ENCODE measurements at regions not wholly inside any gene's neighbourhood (a gene's known extent, or its start where the extent isn't known, plus 50 kb on each side); places are given as distances from the start of the nearest gene placed in this dataset.

DNA sequence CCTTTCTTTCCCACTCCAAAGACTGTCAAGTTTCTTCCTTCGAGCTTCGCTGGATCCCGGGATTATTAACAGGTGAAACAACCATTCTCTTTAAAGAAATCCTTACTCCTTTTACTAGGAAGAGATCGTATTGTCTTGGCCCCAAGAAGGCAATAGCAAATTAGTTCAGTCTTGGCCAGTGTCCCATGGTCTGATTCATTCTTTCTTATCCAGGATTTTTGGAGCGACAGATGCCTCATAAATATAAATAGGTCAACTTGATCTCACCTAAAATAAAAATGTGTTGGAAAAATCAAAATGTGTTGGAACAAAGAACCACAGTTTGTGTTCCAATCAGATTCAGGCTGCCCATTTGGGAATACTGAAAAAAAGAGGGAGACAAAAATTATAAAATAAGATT lies 140.1 kb upstream of the TMEM108 start:
- DNase-seq, result no peak

DNA sequence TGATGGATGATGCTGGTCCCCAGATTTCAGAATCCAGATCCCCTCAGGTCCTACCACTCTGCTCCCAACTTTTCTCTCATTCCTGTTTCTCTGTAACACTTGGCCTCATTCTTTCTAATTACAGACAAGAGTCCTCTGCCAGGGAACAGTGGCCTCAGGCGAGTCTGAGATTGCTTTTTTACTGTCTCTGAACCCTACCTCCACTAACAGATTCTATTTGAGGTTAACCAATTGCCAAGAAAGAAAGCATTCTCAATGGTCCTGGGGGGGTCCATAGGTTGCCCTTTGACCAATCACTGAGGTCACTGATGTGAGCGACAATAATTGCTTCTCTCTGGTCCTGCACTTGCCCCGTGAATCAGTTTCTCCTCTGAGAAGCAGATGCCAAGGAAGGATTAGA lies 145.2 kb upstream of the TMEM108 start:
- DNase-seq, result no peak

DNA sequence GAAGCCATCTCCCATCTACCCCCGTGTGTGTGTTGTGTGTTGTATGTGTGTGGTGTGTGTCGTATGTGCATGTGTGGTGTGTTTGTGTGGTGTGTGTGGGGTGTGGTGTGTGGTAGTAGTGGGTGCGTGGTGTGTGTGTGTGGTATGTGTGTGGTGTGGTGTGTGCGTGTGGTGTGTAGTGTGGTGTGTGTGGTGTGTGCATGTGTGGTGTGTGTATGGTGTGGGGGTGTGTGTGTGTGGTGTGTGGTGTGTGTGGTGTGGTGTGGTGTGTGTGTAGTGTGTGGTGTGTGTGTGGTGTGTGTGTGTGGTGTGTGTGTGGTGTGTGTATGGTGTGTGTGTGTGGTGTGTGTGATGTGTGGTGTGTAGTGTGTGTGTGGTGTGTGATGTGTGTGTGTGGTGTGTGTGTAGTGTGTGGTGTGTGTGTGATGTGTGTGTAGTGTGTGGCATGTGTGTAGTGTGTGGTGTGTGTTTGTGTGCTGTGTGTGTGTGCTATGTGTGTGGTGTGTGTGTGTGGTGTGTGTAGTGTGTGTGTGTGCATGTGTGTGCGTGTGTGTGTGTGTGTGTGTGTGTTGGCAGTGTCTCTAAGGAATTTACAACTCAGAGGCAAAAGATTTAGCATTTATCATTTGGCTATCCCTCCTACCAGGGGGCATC lies 156.3 kb upstream of the TMEM108 start:
- no peak for DNase-seq

DNA sequence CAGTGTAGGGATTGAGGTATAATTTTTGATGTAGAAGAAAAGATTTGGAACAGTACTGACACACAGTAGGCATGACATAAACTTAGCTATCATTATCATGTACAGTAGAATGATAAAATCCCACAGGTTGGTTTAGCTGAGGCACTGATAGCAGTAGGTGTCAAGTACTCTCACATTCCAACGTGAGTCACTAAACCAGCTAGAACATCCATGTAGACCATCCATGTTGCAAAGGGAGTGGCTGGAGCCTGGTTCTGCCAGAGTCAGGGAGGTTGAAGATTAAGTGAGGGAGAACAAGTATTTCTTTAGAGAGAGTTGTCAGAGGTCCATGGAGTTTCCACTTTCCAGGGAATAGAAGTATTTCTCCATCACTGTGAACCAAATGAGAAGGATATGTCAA lies 157.2 kb upstream of the TMEM108 start:
- DNase-seq, result no peak

DNA sequence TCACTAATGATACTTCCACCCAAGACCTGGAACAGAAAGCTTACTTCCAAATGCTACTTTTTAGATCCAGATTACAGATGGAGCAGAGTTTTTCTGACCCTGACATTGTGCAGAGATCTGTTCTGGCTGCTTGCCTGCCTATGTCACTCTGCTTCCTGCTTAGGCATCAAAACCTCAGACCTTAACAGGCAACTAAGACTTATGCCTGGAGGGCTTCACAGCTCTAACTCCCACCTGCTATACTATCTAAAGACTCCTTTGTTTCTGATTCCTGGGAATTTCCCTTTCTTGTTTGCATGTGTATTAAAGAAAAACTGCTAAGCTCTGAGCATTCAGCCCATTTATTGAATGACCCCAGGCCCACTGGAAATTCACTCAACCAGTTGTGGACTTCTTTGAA lies 157.4 kb upstream of the NPHP3 start:
- DNase-seq, result no peak

DNA sequence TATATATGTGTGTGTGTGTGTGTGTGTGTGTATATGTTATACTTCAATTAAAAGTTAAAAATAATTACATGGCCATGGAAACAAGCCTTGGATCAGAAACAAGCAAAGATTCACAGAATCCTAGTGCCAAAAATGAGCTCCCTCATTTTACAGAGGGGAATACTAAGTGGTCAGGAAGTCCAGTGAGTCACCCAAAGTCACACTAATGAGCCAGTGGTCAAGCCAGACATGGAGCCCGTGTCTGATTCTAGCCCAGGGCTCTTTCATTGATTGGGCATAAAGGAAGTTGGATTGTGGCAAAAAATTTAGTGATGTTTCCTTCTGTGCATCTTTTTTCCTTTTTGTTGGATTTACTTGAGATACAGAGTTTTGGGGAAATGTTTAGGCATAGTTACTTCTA lies 152.5 kb upstream of the NPHP3 start:
- DNase-seq, result no peak

DNA sequence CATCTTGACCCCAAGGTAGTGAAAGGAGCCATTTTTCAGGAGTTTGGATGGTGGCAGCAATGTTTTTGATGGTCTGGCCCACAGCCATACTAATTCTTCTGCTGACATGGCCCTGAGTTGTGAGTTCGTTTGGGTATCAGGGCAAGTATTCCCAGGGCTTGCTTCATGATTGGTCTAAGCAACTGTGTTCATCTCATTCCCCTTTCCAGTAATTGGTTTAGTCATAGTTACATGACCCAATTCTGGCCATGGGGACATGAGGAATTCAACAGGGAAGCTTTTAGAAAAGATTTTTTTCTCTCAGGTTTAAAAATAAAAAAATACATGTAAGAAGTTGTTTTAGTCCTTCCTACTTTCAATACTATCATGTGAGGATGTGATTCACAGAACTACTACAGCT lies 150.5 kb upstream of the NPHP3 start:
- no peak for DNase-seq

DNA sequence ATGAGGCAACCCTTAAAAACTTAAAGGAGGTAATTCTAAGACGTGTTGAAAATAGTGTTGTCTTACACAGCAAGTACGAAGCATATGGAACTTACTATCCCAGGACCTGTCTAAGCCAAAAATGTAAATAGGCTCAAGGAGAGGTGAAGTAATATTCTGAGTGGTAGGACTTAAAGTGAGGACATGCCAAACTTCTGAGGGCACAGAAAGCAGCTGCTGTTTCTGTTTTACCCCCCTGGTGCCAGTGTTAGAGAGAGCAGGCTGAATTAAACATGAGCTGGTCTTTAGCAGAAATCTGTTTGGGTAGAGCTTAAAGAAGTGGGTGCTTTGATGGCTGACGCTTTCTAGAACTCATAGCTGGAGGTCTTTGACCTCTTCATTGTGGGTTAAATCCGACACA lies 149.7 kb upstream of the NPHP3 start:
- no peak for DNase-seq

DNA sequence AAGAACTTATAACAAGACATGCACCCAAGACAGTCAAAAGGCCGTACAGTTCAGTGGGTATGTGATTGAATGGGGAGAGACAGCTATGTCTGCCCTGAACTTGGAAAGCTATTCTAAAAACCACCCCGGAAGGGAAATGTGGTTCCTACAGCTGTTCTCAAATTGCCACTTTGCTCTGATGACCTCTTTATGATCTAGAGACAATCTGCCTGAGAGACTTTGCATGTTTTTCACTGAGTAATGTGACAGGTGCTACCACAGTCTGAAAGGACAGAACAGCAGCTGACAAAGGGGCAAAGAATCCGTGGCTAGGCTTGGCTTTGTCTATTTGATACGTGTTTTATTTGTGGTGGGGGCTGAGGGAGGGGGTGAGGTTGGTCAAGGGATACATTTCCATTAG lies 148.3 kb upstream of the NPHP3 start:
- no peak for DNase-seq

DNA sequence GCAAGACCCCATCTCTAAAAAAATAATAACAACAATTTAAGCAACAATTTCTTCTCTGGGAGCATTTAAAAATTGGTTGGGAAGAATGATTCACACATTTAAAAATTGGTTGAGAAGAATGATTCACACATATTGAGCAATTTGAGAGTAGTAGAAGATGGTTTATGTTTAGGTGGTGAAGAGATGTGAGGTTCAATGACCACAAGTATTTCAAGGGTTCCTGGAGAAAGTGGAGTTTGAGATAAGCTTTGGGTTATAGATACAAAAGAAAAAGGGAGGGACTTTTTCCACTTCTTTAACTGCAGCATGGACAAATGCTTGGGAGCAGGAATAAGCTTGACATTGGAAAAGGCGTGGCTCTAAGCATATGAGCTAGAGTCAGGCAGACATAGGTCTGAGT lies 145.7 kb upstream of the NPHP3 start:
- DNase-seq, result no peak

DNA sequence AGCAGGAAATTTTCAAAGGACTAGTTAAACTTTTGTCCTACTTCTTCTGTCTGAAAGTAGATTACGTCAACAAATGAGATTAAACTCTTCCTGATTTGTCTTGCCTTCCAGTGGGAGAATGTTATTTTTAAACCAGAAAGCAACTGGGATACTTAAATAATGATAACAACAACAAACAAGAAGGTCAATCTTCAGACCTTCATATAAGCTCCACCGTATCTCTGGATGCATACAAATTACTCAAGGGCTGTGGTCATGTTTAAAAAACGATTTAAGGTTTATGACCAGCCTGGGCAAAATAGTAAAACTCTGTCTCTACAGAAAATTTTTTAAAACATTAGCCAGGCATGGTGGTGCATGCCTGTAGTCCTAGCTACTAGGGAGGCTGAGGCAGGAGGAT lies 145.3 kb upstream of the NPHP3 start:
- no peak for DNase-seq

DNA sequence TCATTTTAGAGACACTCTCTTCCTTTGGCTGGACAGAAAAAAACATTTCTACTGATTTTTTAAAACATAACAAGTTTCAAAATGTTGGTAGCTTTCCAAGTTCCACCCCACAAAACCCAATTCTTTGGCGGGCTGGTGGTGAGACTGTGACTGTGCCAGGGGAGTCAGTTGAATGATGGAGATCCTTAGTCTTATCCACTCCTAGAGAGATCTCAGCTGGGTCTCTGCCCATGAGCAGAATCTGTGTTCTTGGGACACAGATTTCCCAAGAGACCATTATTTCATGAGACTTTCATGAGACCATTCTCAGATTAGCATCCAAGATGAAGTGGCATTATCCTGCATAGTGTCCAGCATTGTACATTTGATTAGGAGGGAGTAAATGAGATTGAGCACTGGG lies 135.1 kb upstream of the NPHP3 start:
- no peak for DNase-seq

DNA sequence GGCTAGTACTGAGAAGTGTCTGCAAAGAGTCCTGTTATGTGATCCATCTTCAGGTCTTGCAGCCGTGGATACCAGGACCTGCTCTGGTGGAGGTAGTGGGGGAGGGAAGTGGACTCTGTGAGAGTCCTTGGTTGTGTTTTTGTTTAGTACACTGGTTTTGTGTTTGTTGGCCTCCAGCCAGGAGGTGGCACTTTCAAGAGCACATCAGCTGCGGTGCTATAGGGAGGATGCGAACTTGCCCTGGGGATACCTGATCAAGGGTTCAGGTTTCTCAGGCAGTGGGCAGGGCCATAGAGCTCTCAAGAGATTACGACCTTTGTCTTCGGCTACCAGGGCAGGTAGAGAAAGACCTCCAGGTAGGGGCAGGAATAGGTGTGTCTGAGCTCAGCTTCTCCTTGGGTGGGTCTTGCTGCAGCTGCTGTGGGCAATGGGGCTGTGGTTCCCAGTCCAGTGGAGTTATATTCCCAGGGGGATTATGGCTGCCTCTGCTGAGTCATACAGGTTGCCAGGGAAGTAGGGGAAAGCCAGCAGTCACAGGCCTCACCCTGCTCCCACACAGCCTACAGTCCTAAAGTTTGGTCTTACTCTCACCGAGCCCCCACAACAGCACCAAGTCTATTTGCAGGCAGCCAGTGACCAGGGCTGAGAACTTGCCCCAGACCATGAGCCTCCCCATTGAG lies 132.8 kb upstream of the NPHP3 start:
- DNase-seq, result no peak

DNA sequence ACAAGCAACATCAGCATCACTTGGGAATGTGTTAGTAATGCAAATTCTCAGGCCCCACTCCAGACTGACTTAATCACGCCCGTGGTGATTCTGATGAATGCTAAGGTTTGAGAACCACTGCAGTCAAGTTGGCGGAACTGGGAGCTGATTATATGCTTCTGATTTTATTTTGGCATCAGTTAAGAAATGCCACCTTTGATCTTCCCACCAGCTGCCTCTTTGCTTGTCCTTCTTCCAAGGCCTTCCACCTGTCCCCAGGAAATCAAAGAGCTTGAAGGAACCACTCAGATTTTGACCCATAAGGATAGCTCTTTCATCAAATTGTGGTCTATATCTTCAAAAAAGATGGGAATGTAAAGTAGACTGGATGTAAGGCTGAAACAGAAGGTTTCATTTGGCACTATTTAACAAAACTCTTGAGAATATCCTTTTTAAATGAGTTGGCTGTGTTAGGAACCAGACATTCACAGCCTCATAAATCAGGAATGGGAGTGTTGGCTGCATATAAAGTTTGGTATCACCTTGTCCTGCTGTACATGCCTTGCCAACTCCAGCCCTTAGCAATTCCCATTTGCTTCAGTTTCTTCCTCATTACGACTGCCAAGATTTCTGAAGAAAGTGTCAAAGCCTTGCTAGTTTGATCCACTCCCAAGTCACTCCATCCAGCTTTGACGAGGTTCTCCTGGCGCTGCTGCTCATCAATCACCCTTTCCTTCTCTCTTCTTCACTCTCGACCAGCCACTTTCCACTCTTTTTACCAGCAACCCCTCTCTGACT lies 125.8 kb upstream of the NPHP3 start:
- no peak for DNase-seq

DNA sequence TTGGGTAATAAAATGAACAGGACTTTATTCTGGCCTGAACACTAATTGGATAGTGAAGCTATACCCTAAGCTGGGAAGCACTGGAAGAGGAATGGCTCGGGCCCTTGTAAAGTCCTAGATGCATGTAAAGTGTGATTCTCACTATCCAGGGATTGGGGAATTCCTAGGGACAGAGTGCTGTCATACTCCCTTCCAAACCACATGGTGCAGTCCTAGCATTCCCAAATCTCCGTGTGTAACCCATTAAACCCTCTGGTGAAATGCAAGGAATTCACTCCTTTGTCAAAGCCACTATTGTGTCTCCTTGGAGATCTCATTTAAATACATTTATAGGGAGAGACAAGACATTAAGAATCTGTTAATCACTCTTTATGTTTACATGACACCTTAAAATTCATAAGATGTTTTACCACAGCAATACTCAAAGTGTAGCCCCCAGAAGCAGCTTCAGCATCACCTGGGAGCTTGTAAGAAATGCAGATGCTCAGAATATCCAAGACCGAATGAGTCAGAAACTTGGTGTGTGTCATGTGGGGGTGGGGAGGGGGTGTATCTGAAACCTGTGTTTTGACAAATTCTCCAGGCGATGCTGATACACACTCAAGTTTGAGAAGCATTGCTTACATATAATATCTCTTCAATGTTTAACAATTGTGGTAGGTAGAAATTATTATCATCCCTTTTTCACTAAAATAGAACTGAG lies 121.8 kb upstream of the NPHP3 start:
- no peak for DNase-seq

DNA sequence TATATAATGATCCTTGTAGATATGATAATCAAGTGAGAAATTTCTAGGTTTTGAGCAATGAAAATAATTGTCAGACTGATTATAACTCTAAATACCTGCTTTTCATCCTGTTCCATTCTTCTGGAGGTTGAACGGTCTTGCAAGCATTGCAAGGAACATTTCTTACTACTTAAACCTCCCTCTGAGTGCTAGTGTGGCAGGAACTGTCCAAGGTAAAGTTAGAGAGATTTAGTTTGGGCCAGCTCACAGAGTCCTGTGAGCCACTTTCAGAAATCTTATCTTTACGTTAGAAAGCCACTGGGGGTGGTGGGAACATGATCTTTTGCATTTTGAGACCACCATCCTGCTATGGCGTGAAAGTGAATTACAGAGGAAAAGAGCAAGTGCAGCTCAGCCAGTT lies 121.1 kb upstream of the NPHP3 start:
- no peak for DNase-seq

DNA sequence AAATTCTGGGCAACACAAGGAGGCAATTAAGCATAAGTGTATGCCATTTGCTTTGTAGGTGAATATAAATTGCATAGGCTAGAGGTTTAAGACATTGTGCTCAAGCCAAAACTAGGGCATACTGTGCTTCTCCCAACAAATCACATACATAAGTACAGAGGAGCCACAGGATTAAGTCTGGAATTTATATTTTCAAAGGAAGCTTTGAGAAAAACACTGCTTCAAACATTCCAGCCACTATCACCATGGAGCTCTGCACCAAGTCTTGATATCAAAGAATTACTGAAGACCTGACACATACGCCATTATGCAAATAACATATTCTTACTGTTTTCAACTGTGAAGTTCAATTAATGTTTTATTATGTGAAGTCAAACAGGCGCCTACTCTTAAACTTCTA lies 119.4 kb upstream of the NPHP3 start:
- DNase-seq, result no peak

DNA sequence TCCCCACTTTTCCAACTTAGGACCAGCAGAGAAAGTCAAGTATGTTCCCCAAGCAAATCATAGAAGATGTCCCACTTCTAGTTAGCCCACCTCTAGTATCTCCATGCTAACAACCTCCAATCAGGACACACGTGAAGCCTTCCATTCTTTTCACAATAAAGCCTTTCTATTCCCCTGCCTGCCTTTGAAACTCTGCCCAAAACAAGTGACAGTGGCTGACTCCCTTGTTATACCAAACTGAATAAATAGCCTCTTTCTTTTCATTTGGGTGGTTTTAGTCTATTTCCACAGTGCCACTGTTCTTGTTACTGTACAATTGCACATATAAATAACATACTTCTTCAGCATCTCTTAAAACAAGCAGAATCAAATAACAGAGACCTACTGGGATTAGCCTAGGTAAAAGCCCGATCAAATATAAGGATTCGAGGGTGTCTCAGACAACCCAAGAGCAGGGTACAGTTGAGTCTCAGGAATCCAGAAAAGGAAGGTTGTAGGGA lies 118.0 kb upstream of the NPHP3 start:
- no peak for DNase-seq

DNA sequence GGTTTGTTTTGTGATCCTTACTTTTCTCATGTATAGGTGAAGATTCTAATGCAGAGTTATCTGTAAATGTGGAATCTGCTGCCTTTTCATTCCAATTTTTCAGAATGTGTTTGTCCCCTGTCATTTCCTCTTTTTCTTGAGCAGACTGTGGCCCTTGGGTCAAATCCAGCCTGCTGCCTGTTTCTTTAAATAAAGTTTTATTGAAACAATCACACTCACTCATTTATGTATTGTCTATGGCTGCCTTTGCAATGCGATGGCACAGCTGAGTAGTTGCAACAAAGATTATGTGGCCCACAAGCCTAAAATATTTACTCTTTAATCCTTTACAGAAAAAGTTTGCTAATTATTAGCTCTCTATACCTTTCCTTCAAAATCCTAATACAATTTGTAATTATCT lies 116.3 kb upstream of the NPHP3 start:
- no peak for DNase-seq

DNA sequence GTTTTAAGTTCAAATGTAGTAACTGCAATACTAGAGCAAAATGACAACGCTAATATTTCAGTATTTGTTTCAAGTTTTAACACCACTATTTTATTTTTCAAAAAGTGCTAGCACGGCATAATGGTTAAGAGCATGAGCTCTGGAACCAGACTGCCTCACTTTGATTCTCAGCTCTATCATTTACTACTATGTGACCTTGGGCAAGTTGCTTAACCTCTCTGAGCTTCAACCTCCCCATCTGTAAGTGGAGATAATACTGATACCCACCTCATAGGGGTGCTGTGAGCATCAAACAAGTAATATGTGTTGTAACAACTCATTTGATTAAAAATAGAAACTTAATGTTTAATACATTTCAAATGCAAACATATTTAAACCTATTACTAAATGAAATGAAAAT lies 115.4 kb upstream of the NPHP3 start:
- no peak for DNase-seq

DNA sequence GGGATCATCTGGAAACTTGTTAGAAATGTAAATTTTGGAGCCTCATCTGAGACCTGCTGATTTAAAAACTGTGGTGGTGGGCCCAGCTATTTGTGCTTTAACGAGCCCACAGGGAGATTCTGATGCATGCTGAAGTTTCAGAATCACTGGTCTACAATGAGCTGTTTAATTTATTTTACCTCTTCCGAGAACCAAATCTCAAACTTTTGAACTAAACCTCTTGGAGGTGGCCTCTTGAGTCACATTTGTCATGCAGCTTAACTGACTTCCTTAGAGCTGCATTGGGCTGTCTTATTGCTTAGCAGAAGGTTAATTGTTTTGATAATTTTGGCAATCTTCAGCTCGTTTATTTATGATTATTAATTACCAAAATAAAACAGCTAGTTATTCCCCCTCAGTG lies 112.1 kb upstream of the NPHP3 start:
- DNase-seq, result no peak

DNA sequence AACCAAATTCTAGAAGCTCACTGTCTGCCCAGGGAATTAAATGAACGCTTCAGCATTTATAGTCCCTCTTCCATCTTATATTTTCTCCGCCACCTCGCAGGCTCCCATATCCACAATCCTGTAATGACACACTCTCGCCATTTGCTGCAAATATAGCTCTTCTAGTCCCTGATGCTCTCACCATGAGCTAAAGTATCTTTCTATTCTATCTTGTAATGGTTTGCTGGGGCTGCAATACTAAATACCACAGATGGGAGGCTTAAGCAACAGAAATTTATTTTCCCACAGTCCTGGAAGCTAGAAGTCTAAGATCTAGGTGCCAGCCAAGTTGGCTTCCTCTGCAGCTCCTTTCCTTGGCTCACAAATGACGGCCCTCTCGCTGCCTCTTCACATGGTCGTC lies 106.9 kb upstream of the NPHP3 start:
- no peak for DNase-seq

DNA sequence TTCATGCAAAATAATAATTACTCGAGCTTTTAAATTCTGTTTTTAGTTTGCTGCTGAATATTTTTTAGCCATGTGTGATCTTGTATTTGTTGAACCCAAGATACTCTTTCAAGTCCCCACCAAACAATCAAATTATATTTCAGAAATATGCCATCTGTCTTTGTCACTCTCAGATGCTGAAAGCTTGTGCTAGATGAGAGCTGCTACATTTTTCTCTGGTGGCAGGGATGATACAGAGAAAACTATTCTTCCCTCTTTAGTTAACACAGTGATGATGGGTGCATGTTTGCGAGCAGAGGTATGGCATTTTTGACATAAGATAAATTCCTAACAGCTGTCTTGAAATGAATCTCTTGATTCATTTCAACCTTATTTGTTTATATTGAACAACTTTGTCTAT lies 100.6 kb upstream of the NPHP3 start:
- DNase-seq, result no peak

DNA sequence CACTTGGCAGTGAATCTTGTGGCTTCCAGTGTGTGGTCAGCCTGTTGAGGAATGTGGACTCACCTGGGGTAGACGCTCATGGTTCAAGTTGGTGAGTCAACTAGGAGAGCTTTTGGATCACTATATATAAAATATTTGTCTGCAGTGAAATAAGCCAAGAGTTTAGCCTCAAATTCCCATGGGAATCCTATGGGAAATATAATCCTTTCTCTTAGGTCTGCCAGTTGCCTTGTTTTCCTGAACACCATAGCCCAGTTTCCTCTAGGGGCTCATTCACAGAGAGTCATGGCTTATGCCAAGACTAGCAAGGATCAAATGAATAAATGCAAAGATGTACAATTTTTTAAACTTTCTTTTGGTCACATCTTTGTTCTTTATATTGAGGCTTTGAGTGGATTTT lies 100.1 kb upstream of the NPHP3 start:
- DNase-seq, result no peak

Measured in Kasumi-1 (cell line).